K562 (cell line): ENCODE measurements at regions not wholly inside any gene's neighbourhood (a gene's known extent, or its start where the extent isn't known, plus 50 kb on each side); places are given as distances from the start of the nearest gene placed in this dataset.
A peak's percentile ranks its signal among the peaks of the same experiment; 100 is the strongest.

Experiments
- ARID3B ChIP-seq: fragments of 250-450 bp; sonication (Bioruptor Pico); IDR thresholded peaks from 2 replicates; pipeline ENCODE4 v1.4.0; 2020; ENCODE audit warnings: borderline replicate concordance
- CHCHD3 ChIP-seq: fragments of 250-450 bp; sonication (Bioruptor Pico); IDR thresholded peaks from 2 replicates; pipeline ENCODE4 v2.1.2; 2022; ENCODE audit warnings: mild to moderate bottlenecking
- CLOCK ChIP-seq: fragments of 250-450 bp; sonication (Bioruptor Pico); IDR thresholded peaks from 2 replicates; pipeline ENCODE4 v1.4.0; 2020; ENCODE audit warnings: mild to moderate bottlenecking, moderate library complexity, borderline replicate concordance
- DEAF1 ChIP-seq: fragments of 450-650 bp; formaldehyde crosslinking; IDR thresholded peaks from 2 replicates; pipeline ENCODE4 v1.4.0; 2020; ENCODE audit warnings: mild to moderate bottlenecking, moderate library complexity
- EGR1 ChIP-seq: fragments of 450-650 bp; conservative IDR thresholded peaks from 2 replicates; pipeline ENCODE4 v1.6.1; 2017; ENCODE audit warnings: mild to moderate bottlenecking
- EWSR1 ChIP-seq: fragments of 450-650 bp; IDR thresholded peaks from 2 replicates; pipeline ENCODE4 v1.6.1; 2018; ENCODE audit warnings: borderline replicate concordance, mild to moderate bottlenecking, low read depth, moderate library complexity; ENCODE audit not compliant: partially characterized antibody
- GTF2E2 ChIP-seq: fragments of 200-800 bp; sonication (Bioruptor generic); IDR thresholded peaks from 2 replicates; pipeline ENCODE4 v1.6.1; 2016; ENCODE audit warnings: missing genetic modification characterization, missing compliant biosample characterization
- KAT7 ChIP-seq: sonication (generic); formaldehyde crosslinking; IDR thresholded peaks from 2 replicates; pipeline ENCODE4 v1.8.0; 2022; ENCODE audit warnings: missing genetic modification reagents, mild to moderate bottlenecking, borderline replicate concordance
- MAZ ChIP-seq, 2 experiments: fragments of 450-650 bp in 1 of 2; sonication (generic) in 1 of 2; formaldehyde crosslinking; IDR thresholded peaks in 1 of 2; conservative IDR thresholded peaks in 1 of 2; 2 replicates each; pipeline versions ENCODE4 v1.4.0 to v1.5.0; 2020; ENCODE audit warnings: mild to moderate bottlenecking in 1 of 2, missing genetic modification reagents in 1 of 2
- MTA1 ChIP-seq: fragments of 450-650 bp; IDR thresholded peaks from 2 replicates; pipeline ENCODE4 v1.6.1; 2017; ENCODE audit warnings: borderline replicate concordance
- NFE2L1 ChIP-seq: fragments of 450-650 bp; IDR thresholded peaks from 2 replicates; pipeline ENCODE4 v1.6.1; 2016; ENCODE audit warnings: missing genetic modification characterization, low read depth, mild to moderate bottlenecking, missing compliant biosample characterization, moderate library complexity, borderline replicate concordance
- SMARCA4 ChIP-seq: fragments of 450-650 bp; IDR thresholded peaks from 2 replicates; pipeline ENCODE4 v1.6.1; 2016
- STAT5B ChIP-seq: fragments of 250-450 bp; sonication (Bioruptor Pico); IDR thresholded peaks from 2 replicates; pipeline ENCODE4 v1.8.0; 2021; ENCODE audit warnings: mild to moderate bottlenecking, inconsistent platforms
- TBP ChIP-seq: optimal IDR thresholded peaks from 2 replicates; pipeline ENCODE3; 2011; ENCODE audit warnings: low read depth, low read length, improper control_type of control experiment
- TCF3 ChIP-seq: sonication (generic); formaldehyde crosslinking; IDR thresholded peaks from 2 replicates; pipeline ENCODE4 v1.4.0; 2020; ENCODE audit warnings: mild to moderate bottlenecking, missing genetic modification reagents
- ZC3H11A ChIP-seq: IDR thresholded peaks from 2 replicates; pipeline ENCODE4 v1.6.1; 2012; ENCODE audit warnings: low read depth, low read length, improper control_type of control experiment
- ZNF134 ChIP-seq: fragments of 250-450 bp; sonication (Bioruptor Pico); conservative IDR thresholded peaks from 2 replicates; pipeline ENCODE4 v1.4.0; 2020
- ZNF217 ChIP-seq: sonication (generic); formaldehyde crosslinking; IDR thresholded peaks from 2 replicates; pipeline ENCODE4 v1.8.0; 2022; ENCODE audit warnings: mild to moderate bottlenecking, missing genetic modification reagents
- ZNF232 ChIP-seq: sonication (generic); formaldehyde crosslinking; IDR thresholded peaks from 2 replicates; pipeline ENCODE4 v1.8.0; 2022; ENCODE audit warnings: mild to moderate bottlenecking, missing genetic modification reagents
- TF ChIP-seq, protein P1 (sequence below): sonication (generic); formaldehyde crosslinking; IDR thresholded peaks from 2 replicates; pipeline ENCODE4 v1.8.0; 2022; ENCODE audit warnings: missing genetic modification reagents, mild to moderate bottlenecking, moderate library complexity, borderline replicate concordance

GRCh38 chr6:26214803-26215584 is 127.8 kb downstream of the HFE start (continued):
- TF ChIP-seq CLOCK (CRISPR knock-in tag) (no peak), ZNF232 (CRISPR knock-in tag) (no peak), MTA1 (no peak), KAT7 (CRISPR knock-in tag) (peak; percentile 76; the same call in 1 of the 2 replicates), EWSR1 (no peak), CHCHD3 (CRISPR knock-in tag) (peak; percentile 79), STAT5B (CRISPR knock-in tag) (no peak), DEAF1 (CRISPR knock-in tag) (0 out of 2 replicates have a peak, but pooled peaks have one; percentile 27), ZNF134 (CRISPR knock-in tag) (no peak), GTF2E2 (tag) (no peak), MAZ (CRISPR knock-in tag; conservative IDR thresholded peaks at IDR 0.05 in 1 of 2, IDR thresholded peaks at IDR 0.05 in 1 of 2) (peak in 1 of 2 experiments; percentile 49; a peak in 1 of 4 replicates), TCF3 (CRISPR knock-in tag) (no peak), ZC3H11A (no peak), ARID3B (no peak), ZNF217 (no peak), NFE2L1 (tag) (no peak), SMARCA4 (no peak), TBP (no peak), EGR1 (no peak)
- TF ChIP-seq, protein P1, sequence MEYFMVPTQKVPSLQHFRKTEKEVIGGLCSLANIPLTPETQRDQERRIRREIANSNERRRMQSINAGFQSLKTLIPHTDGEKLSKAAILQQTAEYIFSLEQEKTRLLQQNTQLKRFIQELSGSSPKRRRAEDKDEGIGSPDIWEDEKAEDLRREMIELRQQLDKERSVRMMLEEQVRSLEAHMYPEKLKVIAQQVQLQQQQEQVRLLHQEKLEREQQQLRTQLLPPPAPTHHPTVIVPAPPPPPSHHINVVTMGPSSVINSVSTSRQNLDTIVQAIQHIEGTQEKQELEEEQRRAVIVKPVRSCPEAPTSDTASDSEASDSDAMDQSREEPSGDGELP (CRISPR knock-in tag): peak; percentile 68; the same call in 1 of the 2 replicates
